Astrocyte (in vitro differentiated cells and primary cell): ENCODE measurements at regions not wholly inside any gene's neighbourhood (a gene's known extent, or its start where the extent isn't known, plus 50 kb on each side); places are given as distances from the start of the nearest gene placed in this dataset.

Source experiments
- EZH2 ChIP-seq: IDR thresholded peaks from 2 replicates; pipeline ENCODE4 v1.6.1; 2012; ENCODE audit warnings: mild to moderate bottlenecking, low read length, inconsistent platforms; ENCODE audit not compliant: insufficient read depth
- TF ChIP-seq, protein P1 (sequence below): IDR thresholded peaks from 2 replicates; pipeline ENCODE4 v1.5.1; 2011; ENCODE audit warnings: low read depth, mild to moderate bottlenecking, inconsistent platforms, low read length, moderate library complexity; ENCODE audit not compliant: insufficient read depth

DNA sequence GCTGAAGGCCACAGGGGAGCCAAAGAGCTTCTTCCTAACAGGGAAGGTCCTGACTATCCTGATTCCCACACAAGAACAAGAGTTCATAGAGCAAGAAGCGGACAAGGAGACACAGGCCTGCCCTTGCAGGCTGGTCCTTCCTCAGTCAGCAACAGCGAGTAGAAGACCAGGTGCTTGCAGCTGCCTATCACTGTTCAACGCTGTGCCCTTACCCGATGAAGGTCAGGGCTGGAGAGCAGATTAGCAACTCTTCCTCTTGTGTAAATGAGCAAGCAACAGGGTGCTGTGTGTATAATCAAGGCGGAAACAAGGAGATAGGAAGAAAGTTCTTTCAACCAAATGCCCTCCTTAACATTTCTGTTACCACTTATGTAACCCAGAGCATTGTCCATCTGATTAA lies 115.3 kb upstream of the SPACA1 start:
- TF ChIP-seq, protein P1, sequence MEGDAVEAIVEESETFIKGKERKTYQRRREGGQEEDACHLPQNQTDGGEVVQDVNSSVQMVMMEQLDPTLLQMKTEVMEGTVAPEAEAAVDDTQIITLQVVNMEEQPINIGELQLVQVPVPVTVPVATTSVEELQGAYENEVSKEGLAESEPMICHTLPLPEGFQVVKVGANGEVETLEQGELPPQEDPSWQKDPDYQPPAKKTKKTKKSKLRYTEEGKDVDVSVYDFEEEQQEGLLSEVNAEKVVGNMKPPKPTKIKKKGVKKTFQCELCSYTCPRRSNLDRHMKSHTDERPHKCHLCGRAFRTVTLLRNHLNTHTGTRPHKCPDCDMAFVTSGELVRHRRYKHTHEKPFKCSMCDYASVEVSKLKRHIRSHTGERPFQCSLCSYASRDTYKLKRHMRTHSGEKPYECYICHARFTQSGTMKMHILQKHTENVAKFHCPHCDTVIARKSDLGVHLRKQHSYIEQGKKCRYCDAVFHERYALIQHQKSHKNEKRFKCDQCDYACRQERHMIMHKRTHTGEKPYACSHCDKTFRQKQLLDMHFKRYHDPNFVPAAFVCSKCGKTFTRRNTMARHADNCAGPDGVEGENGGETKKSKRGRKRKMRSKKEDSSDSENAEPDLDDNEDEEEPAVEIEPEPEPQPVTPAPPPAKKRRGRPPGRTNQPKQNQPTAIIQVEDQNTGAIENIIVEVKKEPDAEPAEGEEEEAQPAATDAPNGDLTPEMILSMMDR = no peak
- no peak for TF ChIP-seq EZH2
